SIG-M5 treated with dmso at 0.1 percent for 504 hours (cell line): ENCODE measurements at regions not wholly inside any gene's neighbourhood (a gene's known extent, or its start where the extent isn't known, plus 50 kb on each side); places are given as distances from the start of the nearest gene placed in this dataset.

Source experiments
- DNase-seq: peaks from one replicate; lab custom pipeline; 2025; ENCODE audit not compliant: unreplicated experiment; lab: John Stamatoyannopoulos, UW

GRCh38 chr2:64196963-64197362 lies 52.7 kb upstream of the PELI1 start:
- DNase-seq, result no peak

- DNase-seq, result no peak
These were observed 56.9 kb upstream of the PELI1 start for GRCh38 chr2:64201151-64201550.

GRCh38 chr2:64202206-64202845 lies 58.1 kb upstream of the PELI1 start:
- DNase-seq, result no peak

- DNase-seq, result no peak
These were observed 59.1 kb upstream of the PELI1 start for GRCh38 chr2:64203131-64203857.

- DNase-seq, result peak; percentile 62
These were observed 59.8 kb upstream of the PELI1 start for GRCh38 chr2:64203858-64204632.

GRCh38 chr2:64204703-64205102 lies 60.5 kb upstream of the PELI1 start:
- DNase-seq, result no peak

GRCh38 chr2:64205415-64205814 lies 61.2 kb upstream of the PELI1 start:
- DNase-seq, result no peak

GRCh38 chr2:64207573-64207972 lies 63.4 kb upstream of the PELI1 start:
- DNase-seq, result no peak

- DNase-seq, result no peak
These were observed 66.6 kb upstream of the PELI1 start for GRCh38 chr2:64210816-64211215.

- DNase-seq, result no peak
These were observed 67.2 kb upstream of the PELI1 start for GRCh38 chr2:64211276-64211921.

GRCh38 chr2:64212346-64212745 lies 68.1 kb upstream of the PELI1 start:
- DNase-seq, result peak; percentile 92

- DNase-seq, result peak; percentile 60
These were observed 68.6 kb upstream of the PELI1 start for GRCh38 chr2:64212801-64213321.

GRCh38 chr2:64213532-64214275 lies 69.5 kb upstream of the PELI1 start:
- no peak for DNase-seq

- DNase-seq, result no peak
These were observed 70.3 kb upstream of the PELI1 start for GRCh38 chr2:64214281-64215115.

- DNase-seq, result no peak
These were observed 73.1 kb upstream of the PELI1 start for GRCh38 chr2:64217198-64217869.

GRCh38 chr2:64218137-64218802 lies 74.0 kb upstream of the PELI1 start:
- no peak for DNase-seq

- DNase-seq, result no peak
These were observed 74.9 kb upstream of the PELI1 start for GRCh38 chr2:64219149-64219548.

- DNase-seq, result peak; percentile 53
These were observed 76.0 kb upstream of the PELI1 start for GRCh38 chr2:64220265-64220664.
